ENCODE measurements at regions not wholly inside any gene's neighbourhood (a gene's known extent, or its start where the extent isn't known, plus 50 kb on each side); places are given as distances from the start of the nearest gene placed in this dataset.
"Not testable (repeated sequence)": the region's sequence is repeated elsewhere in the genome, so short reads cannot be mapped to it uniquely, and the experiment has no call there.

- POLR2A ChIA-PET, result no interaction called here
- H3K4me1 Mint-ChIP-seq, result no peaks in the 10 kb centered on the region
- H3K4me3 Mint-ChIP-seq, result no peak overlapping the region
- DNase-seq (no peak), ATAC-seq (ENCODE audit: low read depth) (no peak)
- intact Hi-C loops (cut with micrococcal nuclease), result no loop called here
- H3K27me3 Mint-ChIP-seq, result no peaks in the 10 kb centered on the region
- TF ChIP-seq CTCF (IDR thresholded peaks at IDR 0.05), result no peak
- CTCF ChIA-PET, result no interaction called here
- H3K27ac Mint-ChIP-seq, result no peak overlapping the region
- no peaks in the 10 kb centered on the region for H3K36me3 Mint-ChIP-seq (ENCODE audit: low read depth)
- peaks cover 3% of the 10 kb centered on the region for H3K9me3 Mint-ChIP-seq
These were observed 839.4 kb upstream of the VRK2 start for GRCh38 chr2:57207191-57207590.

- CTCF ChIA-PET, result no interaction called here
- Mint-ChIP-seq H3K27me3 (no peaks in the 10 kb centered on the region), H3K9me3 (peaks cover 7% of the 10 kb centered on the region), H3K4me1 (no peaks in the 10 kb centered on the region), H3K4me3 (no peak overlapping the region), H3K27ac (no peak overlapping the region), H3K36me3 (ENCODE audit: low read depth) (no peaks in the 10 kb centered on the region)
- no peak for TF ChIP-seq CTCF (IDR thresholded peaks at IDR 0.05)
- intact Hi-C loops (cut with micrococcal nuclease), result no loop called here
- ATAC-seq (ENCODE audit: low read depth), result no peak
- DNase-seq, result no peak
- POLR2A ChIA-PET, result no interaction called here
These were observed 836.8 kb upstream of the VRK2 start for GRCh38 chr2:57209799-57210198.

- Mint-ChIP-seq H3K27me3 (no peaks in the 10 kb centered on the region), H3K27ac (no peak overlapping the region), H3K4me1 (no peaks in the 10 kb centered on the region), H3K4me3 (no peak overlapping the region), H3K9me3 (peaks cover 4% of the 10 kb centered on the region), H3K36me3 (ENCODE audit: low read depth) (no peaks in the 10 kb centered on the region)
- POLR2A ChIA-PET, result no interaction called here
- ATAC-seq (ENCODE audit: low read depth), result no peak
- intact Hi-C loops (cut with micrococcal nuclease), result no loop called here
- no peak for TF ChIP-seq CTCF (IDR thresholded peaks at IDR 0.05)
- DNase-seq, result no peak
- CTCF ChIA-PET, result no interaction called here
These were observed 835.8 kb upstream of the VRK2 start for GRCh38 chr2:57210855-57211254.

GRCh38 chr2:57217013-57217412, 829.6 kb upstream of the VRK2 start:
- H3K27ac Mint-ChIP-seq, result no peak overlapping the region
- ChIA-PET CTCF (no interaction called here), POLR2A (no interaction called here)
- H3K9me3 Mint-ChIP-seq, result peaks cover 23% of the 10 kb centered on the region
- no peaks in the 10 kb centered on the region for H3K36me3 Mint-ChIP-seq (ENCODE audit: low read depth)
- no peak for ATAC-seq (ENCODE audit: low read depth)
- no peaks in the 10 kb centered on the region for H3K27me3 Mint-ChIP-seq
- no peak for TF ChIP-seq CTCF (IDR thresholded peaks at IDR 0.05)
- H3K4me3 Mint-ChIP-seq, result no peak overlapping the region
- no peak for DNase-seq
- intact Hi-C loops (cut with micrococcal nuclease), result no loop called here
- no peaks in the 10 kb centered on the region for H3K4me1 Mint-ChIP-seq

- H3K9me3 Mint-ChIP-seq, result peaks cover 23% of the 10 kb centered on the region
- H3K4me1 Mint-ChIP-seq, result no peaks in the 10 kb centered on the region
- no peak for TF ChIP-seq CTCF (IDR thresholded peaks at IDR 0.05)
- ATAC-seq (ENCODE audit: low read depth), result no peak
- no peak overlapping the region for H3K27ac Mint-ChIP-seq
- intact Hi-C loops (cut with micrococcal nuclease), result no loop called here
- no peaks in the 10 kb centered on the region for H3K36me3 Mint-ChIP-seq (ENCODE audit: low read depth)
- CTCF ChIA-PET, result no interaction called here
- no peaks in the 10 kb centered on the region for H3K27me3 Mint-ChIP-seq
- DNase-seq, result no peak
- no peak overlapping the region for H3K4me3 Mint-ChIP-seq
- POLR2A ChIA-PET, result no interaction called here
These were observed 828.4 kb upstream of the VRK2 start for GRCh38 chr2:57218206-57218605.

GRCh38 chr2:57229706-57230105, 816.9 kb upstream of the VRK2 start:
- POLR2A ChIA-PET; H3K27ac Mint-ChIP-seq; H3K27me3 Mint-ChIP-seq; DNase-seq; CTCF ChIA-PET; intact Hi-C loops (cut with micrococcal nuclease); H3K4me1 Mint-ChIP-seq; ATAC-seq (ENCODE audit: low read depth); H3K36me3 Mint-ChIP-seq (ENCODE audit: low read depth); H3K9me3 Mint-ChIP-seq; H3K4me3 Mint-ChIP-seq: not testable (repeated sequence)

GRCh38 chr2:57232341-57232740, 814.3 kb upstream of the VRK2 start:
- H3K9me3 Mint-ChIP-seq, CTCF ChIA-PET: not testable (repeated sequence)

GRCh38 chr2:57251495-57251894, 795.1 kb upstream of the VRK2 start:
- CTCF ChIA-PET; DNase-seq; H3K4me1 Mint-ChIP-seq; H3K27me3 Mint-ChIP-seq; H3K36me3 Mint-ChIP-seq (ENCODE audit: low read depth); POLR2A ChIA-PET; ATAC-seq (ENCODE audit: low read depth); H3K27ac Mint-ChIP-seq; intact Hi-C loops (cut with micrococcal nuclease); H3K4me3 Mint-ChIP-seq: not testable (repeated sequence)
- H3K9me3 Mint-ChIP-seq, result peaks cover 30% of the 10 kb centered on the region

More at GRCh38 chr2:57232341-57232740, 814.3 kb upstream of the VRK2 start:
- DNase-seq; POLR2A ChIA-PET; H3K36me3 Mint-ChIP-seq (ENCODE audit: low read depth); ATAC-seq (ENCODE audit: low read depth); H3K27ac Mint-ChIP-seq; intact Hi-C loops (cut with micrococcal nuclease); H3K4me1 Mint-ChIP-seq; H3K27me3 Mint-ChIP-seq; H3K4me3 Mint-ChIP-seq: not testable (repeated sequence)

Measured in activated B cell treated with CpG ODN at 0.5 μM for 24 hours (primary cell).